Small intestine (tissue), 7 donors: ENCODE measurements at regions not wholly inside any gene's neighbourhood (a gene's known extent, or its start where the extent isn't known, plus 50 kb on each side); places are given as distances from the start of the nearest gene placed in this dataset.
"Not testable (repeated sequence)": the region's sequence is repeated elsewhere in the genome, so short reads cannot be mapped to it uniquely, and the experiment has no call there.

Source experiments
- DNase-seq, 2 donors: peaks; one replicate each; pipeline versions ENCODE4 v3.0.0 to v3.0.0-alpha.2; 2013
- FAIRE-seq: peaks from 2 replicates; lab custom pipeline; 2012; peaks lifted over from hg19 to GRCh38; lab: Jason Lieb, UNC
- H3K27ac ChIP-seq, 3 donors: one replicate each; pipeline ENCODE4 v1.5.1; 2013; ENCODE audit warnings: low read length in 2 of 3, mild to moderate bottlenecking in 2 of 3, control low read depth in 1 of 3, inconsistent platforms in 1 of 3, low read depth in 1 of 3, moderate library complexity in 1 of 3
- H3K27me3 ChIP-seq, 3 donors: one replicate each; pipeline ENCODE4 v1.6.1; 2013; ENCODE audit warnings: low read length in 3 of 3, inconsistent platforms in 1 of 3; ENCODE audit not compliant: control insufficient read depth in 3 of 3, insufficient read depth in 3 of 3
- H3K36me3 ChIP-seq, 3 donors: one replicate each; pipeline ENCODE4 v1.6.1; 2013; ENCODE audit warnings: low read length in 3 of 3, inconsistent platforms in 1 of 3, low read depth in 1 of 3, mild to moderate bottlenecking in 1 of 3, moderate library complexity in 1 of 3; ENCODE audit not compliant: control insufficient read depth in 3 of 3, insufficient read depth in 2 of 3
- H3K4me1 ChIP-seq, 3 donors: one replicate each; pipeline ENCODE4 v1.6.1; 2013; ENCODE audit warnings: low read length in 2 of 3, inconsistent platforms in 1 of 3, low read depth in 1 of 3, mild to moderate bottlenecking in 1 of 3, moderate library complexity in 1 of 3; ENCODE audit not compliant: control insufficient read depth in 3 of 3, insufficient read depth in 2 of 3
- H3K4me3 ChIP-seq, 3 donors: one replicate each; pipeline ENCODE4 v1.5.1; 2013; ENCODE audit warnings: low read length in 3 of 3, control low read depth in 1 of 3, inconsistent platforms in 1 of 3, low read depth in 1 of 3, mild to moderate bottlenecking in 1 of 3, moderate library complexity in 1 of 3
- H3K9me3 ChIP-seq, 2 donors: one replicate each; pipeline ENCODE4 v1.6.1; 2013; ENCODE audit warnings: low read depth in 1 of 2, low read length in 1 of 2; ENCODE audit not compliant: control insufficient read depth in 2 of 2, insufficient read depth in 1 of 2
- WGBS, 3 donors: extraction: QIAGEN DNeasy Blood & Tissue Kit; methylation state at CpG; one replicate each; pipeline ENCODE4 v1.1.7; 2013; 5-methylcytosine and 5-hydroxymethylcytosine counted together
- donor health status: healthy with polysubstance abuse.
- donor health status: control.
- donor health status: control.
- donor health status: Bipolar disorder and iron deficiency.
- donor health status: healthy.

DNA sequence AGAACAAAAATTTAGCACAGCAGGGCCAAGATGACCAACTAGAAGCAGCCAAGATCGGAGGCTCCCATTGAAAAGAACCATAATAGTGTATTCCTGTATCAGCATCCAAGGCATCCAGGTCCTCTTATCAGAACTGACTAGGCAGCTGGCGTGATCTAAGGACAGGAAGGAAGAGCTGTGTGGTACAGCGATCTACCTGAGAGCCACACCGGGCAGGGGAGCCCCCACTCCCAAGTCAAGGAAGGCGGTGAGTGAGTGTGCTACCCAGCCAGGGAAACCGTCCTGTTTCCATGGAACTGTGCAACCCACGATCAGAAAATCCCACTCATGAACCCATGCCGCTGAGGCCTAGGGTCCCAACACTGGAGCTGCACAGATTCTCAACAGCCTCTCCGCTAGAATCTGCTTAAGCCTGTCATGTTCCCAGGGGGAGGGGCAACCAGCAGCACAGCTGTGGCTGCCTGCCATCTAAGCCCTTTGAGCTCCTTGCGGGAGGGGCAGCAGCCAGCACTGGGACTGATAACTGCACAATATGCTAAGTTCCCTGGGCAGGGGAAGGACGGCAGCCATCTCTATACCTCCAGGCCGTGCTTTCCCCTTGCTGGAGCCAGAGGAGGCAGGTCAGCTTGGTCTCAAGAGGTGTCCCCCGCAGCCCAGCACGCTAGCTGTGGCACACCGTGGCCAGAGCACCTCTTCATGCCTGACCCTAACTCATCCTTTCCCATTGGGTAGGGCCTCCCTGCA lies 213.0 kb upstream of the SMIM30 start:
- 63 to 78% (median 74%) methylated on average over 15 of the region's 15 CpGs for WGBS, 3 donors
- Histone ChIP-seq H3K9me3 (peaks cover 0 to 3% of the 10 kb centered on the region in 2 donors), H3K27me3 (no peaks in the 10 kb centered on the region), H3K27ac (no peak overlapping the region), H3K4me1 (no peaks in the 10 kb centered on the region), H3K36me3 (no peaks in the 10 kb centered on the region), H3K4me3 (no peak overlapping the region)
- no peak for DNase-seq
- FAIRE-seq: no peak

DNA sequence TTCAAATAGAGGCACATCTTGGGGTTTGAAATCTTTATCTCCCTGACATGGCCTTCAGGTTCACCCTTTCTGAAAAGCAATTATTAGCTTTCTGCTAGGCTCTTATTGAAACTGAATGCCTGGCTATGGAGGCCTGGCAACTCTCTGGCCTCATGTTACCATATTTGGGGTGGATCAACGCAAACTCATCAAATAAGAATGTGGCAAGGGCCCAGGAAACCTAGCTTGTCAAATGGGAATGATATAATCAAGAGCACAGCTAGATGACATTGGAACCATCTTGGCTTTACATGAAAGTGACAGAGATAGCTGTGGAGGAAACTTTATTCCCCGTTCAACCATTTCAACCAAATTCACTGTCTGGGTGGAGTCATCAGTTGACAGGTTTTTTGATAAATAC lies 202.8 kb upstream of the SMIM30 start:
- 74 to 79% (median 75%) methylated on average over 2 of the region's 2 CpGs for WGBS, 3 donors
- Histone ChIP-seq H3K9me3 (no peaks in the 10 kb centered on the region), H3K27me3 (no peaks in the 10 kb centered on the region), H3K36me3 (no peaks in the 10 kb centered on the region), H3K27ac (no peak overlapping the region), H3K4me3 (no peak overlapping the region), H3K4me1 (no peaks in the 10 kb centered on the region)
- DNase-seq: no peak
- FAIRE-seq: no peak

DNA sequence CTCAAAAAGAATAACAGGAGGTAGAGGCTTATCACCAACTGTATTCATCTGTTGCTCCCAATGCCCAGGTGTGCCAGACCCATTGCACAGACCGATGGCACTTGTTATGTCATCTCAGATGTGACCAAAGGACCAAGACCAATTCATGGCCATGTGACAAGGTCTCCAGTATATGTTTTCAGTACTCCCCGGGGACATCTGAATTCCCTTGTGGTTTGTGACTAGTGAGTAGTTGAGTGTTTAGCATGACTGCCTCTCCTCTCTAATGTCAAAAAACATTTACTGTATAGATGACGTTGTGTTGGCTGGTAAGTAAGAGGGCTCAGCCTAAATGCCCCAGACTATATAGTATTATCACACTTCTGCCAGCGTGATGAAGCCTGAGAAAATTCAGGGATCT lies 202.1 kb upstream of the SMIM30 start:
- DNase-seq (no peak), FAIRE-seq (no peak)
- H3K36me3 ChIP-seq: no peaks in the 10 kb centered on the region
- no peaks in the 10 kb centered on the region for H3K9me3 ChIP-seq
- no peaks in the 10 kb centered on the region for H3K4me1 ChIP-seq
- no peaks in the 10 kb centered on the region for H3K27me3 ChIP-seq
- no peak overlapping the region for H3K27ac ChIP-seq
- 77 to 87% (median 84%) methylated on average over 4 of the region's 4 CpGs for WGBS, 3 donors
- no peak overlapping the region for H3K4me3 ChIP-seq

DNA sequence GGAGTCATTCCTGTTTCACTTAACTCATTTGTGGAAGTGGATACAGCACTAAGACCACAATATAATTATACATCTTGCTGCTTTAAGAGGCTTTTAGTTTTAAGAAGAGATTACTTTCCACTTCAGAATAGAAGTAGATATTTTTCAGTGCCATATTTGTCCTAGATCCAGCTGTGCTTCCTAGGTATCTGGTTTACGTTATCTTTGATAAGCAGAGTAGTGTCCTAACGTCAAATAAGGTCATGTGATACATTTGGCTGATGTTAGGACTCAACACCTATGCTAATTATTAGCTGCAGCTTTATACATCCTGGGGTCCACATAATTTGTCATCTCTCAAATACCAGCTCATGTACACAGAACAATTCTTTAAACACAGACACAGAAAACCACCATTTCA lies 196.2 kb upstream of the SMIM30 start:
- H3K36me3 ChIP-seq: no peaks in the 10 kb centered on the region
- 13 to 29% (median 24%) methylated on average over 2 of the region's 2 CpGs for WGBS, 3 donors
- DNase-seq: no peak
- no peak overlapping the region for H3K4me3 ChIP-seq
- no peak overlapping the region for H3K27ac ChIP-seq
- no peaks in the 10 kb centered on the region for H3K4me1 ChIP-seq
- FAIRE-seq: no peak
- no peaks in the 10 kb centered on the region for H3K27me3 ChIP-seq
- H3K9me3 ChIP-seq: no peaks in the 10 kb centered on the region

DNA sequence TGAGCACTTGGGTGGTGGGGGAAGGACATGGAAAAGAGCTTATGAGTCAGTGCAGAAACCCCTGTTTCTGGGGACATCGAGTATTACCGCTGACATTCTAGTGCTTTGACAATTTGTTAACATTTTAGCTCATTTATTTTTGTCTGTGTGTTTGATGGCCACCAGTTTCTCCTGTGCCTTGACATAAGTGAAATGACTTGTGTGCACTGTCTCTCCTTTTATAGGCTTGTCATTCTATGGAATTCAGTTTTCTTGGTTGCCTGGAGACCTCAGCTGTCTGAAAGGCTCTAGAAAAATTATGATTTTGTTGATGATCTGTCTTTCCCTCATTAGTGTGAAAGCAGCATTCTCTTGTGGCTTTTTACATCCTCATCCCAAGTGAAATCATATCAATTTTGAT lies 190.0 kb upstream of the SMIM30 start:
- Histone ChIP-seq H3K36me3 (no peaks in the 10 kb centered on the region), H3K27me3 (no peaks in the 10 kb centered on the region), H3K27ac (no peak overlapping the region), H3K4me3 (no peak overlapping the region), H3K4me1 (no peaks in the 10 kb centered on the region), H3K9me3 (no peaks in the 10 kb centered on the region)
- FAIRE-seq (no peak), DNase-seq (no peak)
- WGBS, 3 donors: 86 to 98% (median 96%) methylated on average over 2 of the region's 2 CpGs

DNA sequence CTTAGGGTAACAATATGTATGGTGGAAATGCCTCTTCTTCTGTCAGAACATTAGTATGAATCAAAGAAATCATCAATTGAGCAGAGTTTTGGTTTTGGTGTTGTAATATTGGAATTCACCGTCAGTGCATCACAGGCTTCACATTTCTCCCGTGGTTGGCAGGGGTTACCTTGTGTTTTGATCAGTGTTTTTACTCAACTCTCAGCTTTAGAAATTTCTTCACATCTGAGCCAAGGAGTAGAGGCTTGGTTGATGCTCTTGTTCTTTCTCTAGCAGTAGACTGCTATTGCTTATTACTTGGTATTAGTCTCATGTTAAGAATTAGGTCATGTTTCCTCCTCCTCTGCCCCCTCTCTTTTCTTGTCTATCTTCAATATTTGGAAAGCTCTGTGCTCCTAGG lies 188.8 kb upstream of the SMIM30 start:
- no peak for DNase-seq
- Histone ChIP-seq H3K4me3 (no peak overlapping the region), H3K4me1 (no peaks in the 10 kb centered on the region), H3K9me3 (no peaks in the 10 kb centered on the region), H3K27ac (no peak overlapping the region), H3K36me3 (no peaks in the 10 kb centered on the region), H3K27me3 (no peaks in the 10 kb centered on the region)
- no peak for FAIRE-seq
- 36 to 68% (median 37%) methylated on average over 2 of the region's 2 CpGs for WGBS, 3 donors

DNA sequence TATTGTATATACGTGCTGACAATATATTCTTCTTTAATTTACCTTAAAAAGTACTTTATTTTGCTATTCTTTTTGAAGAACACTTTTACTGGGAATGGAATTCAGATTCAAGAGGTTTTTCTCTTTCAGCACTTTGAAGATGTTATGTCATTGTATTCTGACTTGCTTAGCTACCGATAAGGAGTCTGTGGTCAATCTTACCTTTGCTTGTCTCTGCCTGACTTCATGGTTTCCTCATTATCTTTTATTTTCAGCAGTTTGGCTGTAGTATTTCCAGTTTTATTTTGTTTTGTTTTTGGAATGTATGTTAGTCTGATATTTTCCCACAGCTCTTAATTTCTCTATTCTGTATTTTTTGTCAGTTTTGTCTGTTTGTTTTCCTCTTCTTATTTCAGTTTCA lies 187.9 kb upstream of the SMIM30 start:
- Histone ChIP-seq H3K4me1 (no peaks in the 10 kb centered on the region), H3K27ac (no peak overlapping the region), H3K4me3 (no peak overlapping the region), H3K9me3 (no peaks in the 10 kb centered on the region), H3K27me3 (no peaks in the 10 kb centered on the region), H3K36me3 (no peaks in the 10 kb centered on the region)
- FAIRE-seq (no peak), DNase-seq (no peak)
- WGBS, 3 donors: 66 to 79% (median 68%) methylated on average over 2 of the region's 2 CpGs

DNA sequence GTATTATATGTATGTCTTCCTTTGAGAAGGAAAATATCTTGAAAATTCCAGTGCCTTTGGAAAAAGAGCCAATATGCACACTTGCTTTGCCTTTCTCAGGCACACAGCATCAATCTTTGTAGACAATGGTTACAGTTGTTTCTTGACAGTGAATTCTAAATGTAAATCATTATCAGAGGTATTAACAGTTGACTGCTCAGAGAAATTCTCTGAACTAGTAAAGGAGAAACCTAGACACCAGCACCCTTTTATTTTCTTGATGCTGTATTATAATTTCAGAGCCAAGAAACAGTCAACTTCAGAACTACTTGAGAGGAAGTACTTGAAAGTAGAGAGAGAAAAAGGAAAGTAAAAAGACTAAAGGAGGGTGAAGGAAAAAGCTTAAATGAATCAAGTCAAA lies 185.8 kb upstream of the SMIM30 start:
- FAIRE-seq (no peak), DNase-seq (no peak)
- Histone ChIP-seq H3K4me3 (no peak overlapping the region), H3K27me3 (no peaks in the 10 kb centered on the region), H3K27ac (no peak overlapping the region), H3K36me3 (no peaks in the 10 kb centered on the region), H3K9me3 (no peaks in the 10 kb centered on the region), H3K4me1 (no peaks in the 10 kb centered on the region)

DNA sequence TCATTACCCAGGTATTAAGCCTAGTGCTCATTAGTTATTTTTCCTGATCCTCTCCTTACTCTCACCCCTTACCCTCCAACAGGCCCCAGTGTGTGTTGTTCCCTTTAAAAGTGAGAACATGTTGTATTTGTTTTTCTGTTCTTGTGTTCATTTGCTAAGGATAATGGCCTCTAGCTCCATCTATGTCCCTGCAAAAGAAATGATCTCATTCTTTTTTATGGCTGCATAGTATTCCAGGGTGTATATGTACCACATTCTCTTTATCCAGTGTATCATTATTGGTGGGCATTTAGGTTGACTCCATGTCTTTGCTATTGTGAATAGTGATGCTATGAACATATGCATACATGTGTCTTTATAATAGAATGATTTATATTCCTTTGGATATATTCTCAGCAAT lies 185.0 kb upstream of the SMIM30 start:
- H3K4me3 ChIP-seq, H3K9me3 ChIP-seq, H3K27ac ChIP-seq, H3K27me3 ChIP-seq, FAIRE-seq, H3K4me1 ChIP-seq, DNase-seq, H3K36me3 ChIP-seq: not testable (repeated sequence)
